ENCODE measurements at regions not wholly inside any gene's neighbourhood (a gene's known extent, or its start where the extent isn't known, plus 50 kb on each side); places are given as distances from the start of the nearest gene placed in this dataset.

DNA sequence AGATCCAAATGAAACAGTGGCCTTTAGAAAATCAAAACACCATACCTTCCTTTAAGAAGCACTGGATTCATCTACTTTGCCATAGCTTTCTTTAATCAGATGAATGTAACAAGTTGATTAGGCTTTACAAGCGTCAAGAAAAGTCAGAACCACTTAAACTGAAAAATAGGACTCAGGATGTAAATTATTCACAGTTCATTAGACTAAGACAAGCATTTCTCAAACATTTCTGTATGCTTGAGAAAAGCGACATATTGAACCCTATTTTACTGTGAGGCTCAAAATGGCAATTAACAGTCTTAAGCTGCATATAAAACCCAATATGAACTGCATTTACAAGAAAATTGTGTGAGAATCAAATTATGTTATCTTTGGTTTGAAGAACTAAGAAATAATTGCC lies 256.7 kb upstream of the SNX7 start (continued):
- TF ChIP-seq, protein P1, sequence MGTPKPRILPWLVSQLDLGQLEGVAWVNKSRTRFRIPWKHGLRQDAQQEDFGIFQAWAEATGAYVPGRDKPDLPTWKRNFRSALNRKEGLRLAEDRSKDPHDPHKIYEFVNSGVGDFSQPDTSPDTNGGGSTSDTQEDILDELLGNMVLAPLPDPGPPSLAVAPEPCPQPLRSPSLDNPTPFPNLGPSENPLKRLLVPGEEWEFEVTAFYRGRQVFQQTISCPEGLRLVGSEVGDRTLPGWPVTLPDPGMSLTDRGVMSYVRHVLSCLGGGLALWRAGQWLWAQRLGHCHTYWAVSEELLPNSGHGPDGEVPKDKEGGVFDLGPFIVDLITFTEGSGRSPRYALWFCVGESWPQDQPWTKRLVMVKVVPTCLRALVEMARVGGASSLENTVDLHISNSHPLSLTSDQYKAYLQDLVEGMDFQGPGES (IDR thresholded peaks at IDR 0.05): no peak
- TF ChIP-seq ZBED1 (IDR thresholded peaks at IDR 0.05; ENCODE audit: borderline replicate concordance) (no peak), MEF2A (IDR thresholded peaks at IDR 0.05; ENCODE audit: insufficient read depth, low read depth, low read length) (no peak)

- 0% methylated on average over 2 of the region's 2 CpGs for WGBS (ENCODE audit: insufficient coverage, insufficient replicate concordance, low lambda C conversion rate, missing lambda C conversion rate)
- intact Hi-C loops (cut with micrococcal nuclease; ENCODE audit: unreplicated experiment): no loop called here
- no peaks in the 10 kb centered on the region for H3K27me3 ChIP-seq (replicated peaks in 1 of 2; ENCODE audit: control insufficient read depth in 2 of 2, insufficient read depth in 2 of 2, low read length in 1 of 2)
These were observed 257.5 kb upstream of the SNX7 start for GRCh38 chr1:98403963-98404480.

More at GRCh38 chr1:98403963-98404480, 257.5 kb upstream of the SNX7 start:
- H2AFZ ChIP-seq (ENCODE audit: control insufficient read depth, low read depth, low read length): peak overlapping the region; percentile 69; the same call in 1 of the 2 replicates
- H3K4me3 ChIP-seq: no peak overlapping the region
- H3K4me2 ChIP-seq (ENCODE audit: control insufficient read depth, insufficient read depth): no peak overlapping the region
- no peaks in the 10 kb centered on the region for H3K36me3 ChIP-seq (ENCODE audit: control insufficient read depth in 2 of 2, insufficient read depth in 2 of 2, low read length in 1 of 2)
- RAD21 ChIA-PET (ENCODE audit: unreplicated experiment): no interaction called here
- no peak for DNase-seq (ENCODE audit: low read depth, low spot score)
- no peaks in the 10 kb centered on the region for H4K20me1 ChIP-seq (ENCODE audit: control insufficient read depth, insufficient read depth)
- H3K9ac ChIP-seq (ENCODE audit: control insufficient read depth, insufficient read depth, low read length): no peak overlapping the region
- H3K4me1 ChIP-seq (ENCODE audit: control insufficient read depth, insufficient read depth, low read length): no peaks in the 10 kb centered on the region
- no peak for FAIRE-seq
- in situ Hi-C loops (cut with MboI): no loop called here
- no peak overlapping the region for H3K27ac ChIP-seq (ENCODE audit: control insufficient read depth, insufficient read depth)
- TF ChIP-seq ETV6 (conservative IDR thresholded peaks at IDR 0.05 in 1 of 2, IDR thresholded peaks at IDR 0.05 in 1 of 2; ENCODE audit: borderline replicate concordance in 1 of 2, low read depth in 1 of 2): no peak
- no peak for TF ChIP-seq MEF2B (IDR thresholded peaks at IDR 0.05; ENCODE audit: partially characterized antibody, poor library complexity, severe bottlenecking)
- TF ChIP-seq, protein P2, sequence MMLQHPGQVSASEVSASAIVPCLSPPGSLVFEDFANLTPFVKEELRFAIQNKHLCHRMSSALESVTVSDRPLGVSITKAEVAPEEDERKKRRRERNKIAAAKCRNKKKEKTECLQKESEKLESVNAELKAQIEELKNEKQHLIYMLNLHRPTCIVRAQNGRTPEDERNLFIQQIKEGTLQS (IDR thresholded peaks at IDR 0.05; ENCODE audit: borderline replicate concordance, extremely low read depth, low read depth, low read length): no peak
- TF ChIP-seq STAT1 (conservative IDR thresholded peaks at IDR 0.05): no peak
- TF ChIP-seq RCOR1 (conservative IDR thresholded peaks at IDR 0.05; ENCODE audit: low read depth, low read length): no peak
- TF ChIP-seq, protein P3, sequence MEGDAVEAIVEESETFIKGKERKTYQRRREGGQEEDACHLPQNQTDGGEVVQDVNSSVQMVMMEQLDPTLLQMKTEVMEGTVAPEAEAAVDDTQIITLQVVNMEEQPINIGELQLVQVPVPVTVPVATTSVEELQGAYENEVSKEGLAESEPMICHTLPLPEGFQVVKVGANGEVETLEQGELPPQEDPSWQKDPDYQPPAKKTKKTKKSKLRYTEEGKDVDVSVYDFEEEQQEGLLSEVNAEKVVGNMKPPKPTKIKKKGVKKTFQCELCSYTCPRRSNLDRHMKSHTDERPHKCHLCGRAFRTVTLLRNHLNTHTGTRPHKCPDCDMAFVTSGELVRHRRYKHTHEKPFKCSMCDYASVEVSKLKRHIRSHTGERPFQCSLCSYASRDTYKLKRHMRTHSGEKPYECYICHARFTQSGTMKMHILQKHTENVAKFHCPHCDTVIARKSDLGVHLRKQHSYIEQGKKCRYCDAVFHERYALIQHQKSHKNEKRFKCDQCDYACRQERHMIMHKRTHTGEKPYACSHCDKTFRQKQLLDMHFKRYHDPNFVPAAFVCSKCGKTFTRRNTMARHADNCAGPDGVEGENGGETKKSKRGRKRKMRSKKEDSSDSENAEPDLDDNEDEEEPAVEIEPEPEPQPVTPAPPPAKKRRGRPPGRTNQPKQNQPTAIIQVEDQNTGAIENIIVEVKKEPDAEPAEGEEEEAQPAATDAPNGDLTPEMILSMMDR (IDR thresholded peaks at IDR 0.05 in 2 of 3, conservative IDR thresholded peaks at IDR 0.05 in 1 of 3; ENCODE audit: control insufficient read depth in 2 of 3, extremely low read depth in 1 of 3, insufficient read depth in 1 of 3, low read depth in 3 of 3, low read length in 3 of 3): no peak
- BruUV-seq (replicated peaks): no TSS peak
- POLR2A ChIA-PET: no interaction called here
- no peaks in the 10 kb centered on the region for H3K79me2 ChIP-seq (ENCODE audit: control insufficient read depth, insufficient read depth, low read length)
- ATAC-seq: no peak
- SMC1A ChIA-PET (ENCODE audit: uncharacterized antibody, unreplicated experiment): interaction anchor here (0.6 kb wide), 1 partner anchor 118 kb away, joined by 3 read pairs; no protein-coding TSS in a partner anchor
- H3K9me3 ChIP-seq (replicated peaks; ENCODE audit: control insufficient read depth, insufficient read depth, low read length): no peaks in the 10 kb centered on the region
- CTCF ChIA-PET: no interaction called here

Measured in GM12878 (cell line).